GM19238 (cell line): ENCODE measurements at regions not wholly inside any gene's neighbourhood (a gene's known extent, or its start where the extent isn't known, plus 50 kb on each side); places are given as distances from the start of the nearest gene placed in this dataset.
"Not testable (repeated sequence)": the region's sequence is repeated elsewhere in the genome, so short reads cannot be mapped to it uniquely, and the experiment has no call there.

ENCODE experiments used
- DNase-seq: peaks from one replicate; pipeline ENCODE4 v3.0.0; 2011; ENCODE audit warnings: low spot score; ENCODE audit not compliant: insufficient read length

GRCh38 chr2:193101591-193101990, 906.9 kb upstream of the TMEFF2 start:
- DNase-seq: no peak

GRCh38 chr2:193088026-193088425, 893.3 kb upstream of the TMEFF2 start:
- DNase-seq: no peak

GRCh38 chr2:193076995-193077394, 882.3 kb upstream of the TMEFF2 start:
- no peak for DNase-seq

- no peak for DNase-seq
Observed at GRCh38 chr2:193074933-193075332, 880.2 kb upstream of the TMEFF2 start.

GRCh38 chr2:193072647-193073046, 877.9 kb upstream of the TMEFF2 start:
- no peak for DNase-seq

- not testable (repeated sequence) for DNase-seq
Observed at GRCh38 chr2:193025556-193025955, 830.8 kb upstream of the TMEFF2 start.

GRCh38 chr2:193024791-193025190, 830.1 kb upstream of the TMEFF2 start:
- no peak for DNase-seq

- no peak for DNase-seq
Observed at GRCh38 chr2:193011870-193012269, 817.1 kb upstream of the TMEFF2 start.

GRCh38 chr2:192993059-192993458, 798.3 kb upstream of the TMEFF2 start:
- no peak for DNase-seq

GRCh38 chr2:192983173-192983572, 788.4 kb upstream of the TMEFF2 start:
- no peak for DNase-seq

GRCh38 chr2:192978395-192978794, 783.7 kb upstream of the TMEFF2 start:
- no peak for DNase-seq

- DNase-seq: no peak
Observed at GRCh38 chr2:192971981-192972380, 777.2 kb upstream of the TMEFF2 start.

GRCh38 chr2:192969055-192969454, 774.3 kb upstream of the TMEFF2 start:
- no peak for DNase-seq

- DNase-seq: no peak
Observed at GRCh38 chr2:192960945-192961344, 766.2 kb upstream of the TMEFF2 start.

- DNase-seq: not testable (repeated sequence)
Observed at GRCh38 chr2:192958615-192959014, 763.9 kb upstream of the TMEFF2 start.

- no peak for DNase-seq
Observed at GRCh38 chr2:192957425-192957824, 762.7 kb upstream of the TMEFF2 start.

GRCh38 chr2:192953116-192953515, 758.4 kb upstream of the TMEFF2 start:
- no peak for DNase-seq

GRCh38 chr2:192952245-192952644, 757.5 kb upstream of the TMEFF2 start:
- no peak for DNase-seq

- no peak for DNase-seq
Observed at GRCh38 chr2:192948316-192948715, 753.6 kb upstream of the TMEFF2 start.

GRCh38 chr2:192947352-192947751, 752.6 kb upstream of the TMEFF2 start:
- DNase-seq: no peak

GRCh38 chr2:192940767-192941166, 746.0 kb upstream of the TMEFF2 start:
- DNase-seq: no peak

- DNase-seq: no peak
Observed at GRCh38 chr2:192932376-192932775, 737.6 kb upstream of the TMEFF2 start.

GRCh38 chr2:192921631-192922030, 726.9 kb upstream of the TMEFF2 start:
- not testable (repeated sequence) for DNase-seq

- DNase-seq: no peak
Observed at GRCh38 chr2:192901446-192901845, 706.7 kb upstream of the TMEFF2 start.
